GM12875 (cell line): ENCODE measurements at regions not wholly inside any gene's neighbourhood (a gene's known extent, or its start where the extent isn't known, plus 50 kb on each side); places are given as distances from the start of the nearest gene placed in this dataset.

Experiments
- H3K4me3 ChIP-seq: one replicate; pipeline ENCODE4 v1.5.1; 2011; ENCODE audit warnings: low read depth, low read length, control low read depth
- CTCF ChIP-seq: IDR thresholded peaks from 2 replicates; pipeline ENCODE4 v1.5.1; 2011; ENCODE audit warnings: low read depth, mild to moderate bottlenecking, control low read depth, inconsistent platforms, low read length, moderate library complexity, borderline replicate concordance; ENCODE audit not compliant: insufficient read depth

- H3K4me3 ChIP-seq = no peak overlapping the region
- no peak for TF ChIP-seq CTCF
Measured at GRCh38 chr2:21854938-21855337, 731.2 kb downstream of the TDRD15 start.

DNA sequence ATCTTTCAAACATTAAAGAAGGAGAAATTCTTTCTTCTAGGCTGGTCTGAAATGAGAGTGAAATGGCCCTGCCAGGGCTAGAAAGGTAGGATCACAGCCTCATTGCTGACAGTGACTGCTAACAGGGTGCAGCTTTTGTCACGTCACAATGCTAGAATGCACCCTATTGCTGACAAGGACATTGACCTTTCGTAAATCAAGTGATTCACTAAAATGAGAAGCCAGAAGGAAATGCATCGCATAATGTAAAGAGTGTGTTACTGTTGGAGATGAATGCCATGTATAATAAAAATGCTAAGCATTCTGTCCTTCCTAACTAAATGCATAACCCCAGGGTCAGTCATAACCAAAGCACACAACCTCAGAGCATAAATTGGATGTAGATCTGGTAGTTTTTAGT is 732.9 kb downstream of the TDRD15 start:
- no peak for TF ChIP-seq CTCF
- H3K4me3 ChIP-seq = no peak overlapping the region

GRCh38 chr2:21860907-21861306 is 737.1 kb downstream of the TDRD15 start:
- no peak overlapping the region for H3K4me3 ChIP-seq
- TF ChIP-seq CTCF = no peak

GRCh38 chr2:21866316-21866715 is 742.5 kb downstream of the TDRD15 start:
- no peak overlapping the region for H3K4me3 ChIP-seq

DNA sequence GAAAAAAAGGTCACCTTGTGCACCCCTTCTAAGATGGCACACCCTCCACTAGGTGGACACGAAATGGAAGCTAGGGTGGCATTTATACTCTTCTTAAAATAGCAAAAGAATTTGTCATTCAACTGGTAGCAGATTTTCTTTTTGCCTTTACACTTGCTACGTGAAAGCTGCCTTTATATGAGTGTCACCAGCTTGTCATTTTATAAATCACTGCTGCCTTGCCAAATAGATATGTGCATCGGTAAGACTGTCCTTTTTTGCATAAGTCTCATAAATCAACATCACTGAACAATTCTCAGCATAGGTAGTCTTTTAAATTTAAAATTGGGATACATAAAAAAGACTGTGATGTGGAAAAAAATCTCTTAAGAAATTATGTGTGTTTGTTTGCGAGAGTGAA is 764.1 kb downstream of the TDRD15 start:
- no peak for TF ChIP-seq CTCF
- no peak overlapping the region for H3K4me3 ChIP-seq

More at GRCh38 chr2:21866316-21866715, 742.5 kb downstream of the TDRD15 start:
- TF ChIP-seq CTCF = no peak

- no peak for TF ChIP-seq CTCF
- no peak overlapping the region for H3K4me3 ChIP-seq
Measured at GRCh38 chr2:21890041-21890440, 766.3 kb downstream of the TDRD15 start.

DNA sequence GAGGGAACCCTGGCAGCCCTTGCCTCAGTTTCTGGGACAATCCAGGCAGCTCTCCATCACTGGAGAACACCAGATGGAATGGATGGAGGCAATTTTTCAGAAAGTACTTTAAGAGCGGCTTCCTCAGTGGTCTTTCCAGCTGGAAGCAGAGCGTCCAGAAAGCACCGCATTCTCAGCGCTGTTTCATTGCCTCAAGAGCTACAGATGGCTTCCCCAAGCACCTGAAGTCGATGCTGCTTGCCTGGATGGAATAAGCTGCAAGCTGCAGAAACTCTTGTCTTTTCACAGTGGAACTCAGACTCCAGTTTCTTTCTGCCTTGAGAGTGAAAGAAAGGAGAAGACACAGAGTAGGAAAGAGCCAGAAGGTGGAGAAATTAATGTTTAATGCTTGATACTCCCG is 766.9 kb downstream of the TDRD15 start:
- H3K4me3 ChIP-seq = no peak overlapping the region
- no peak for TF ChIP-seq CTCF
